ENCODE measurements at regions not wholly inside any gene's neighbourhood (a gene's known extent, or its start where the extent isn't known, plus 50 kb on each side); places are given as distances from the start of the nearest gene placed in this dataset.

- H3K36me3 ChIP-seq (ENCODE audit: low read length), result no peaks in the 10 kb centered on the region
- no peaks in the 10 kb centered on the region for H3F3A ChIP-seq (ENCODE audit: insufficient read depth)
- no peak overlapping the region for H2AFZ ChIP-seq (ENCODE audit: low read depth, low read length, severe bottlenecking)
- H3K9ac ChIP-seq (ENCODE audit: low read length), result no peak overlapping the region
- H3K27me3 ChIP-seq (ENCODE audit: low read length), result no peaks in the 10 kb centered on the region
- H3K9me3 ChIP-seq (ENCODE audit: insufficient read depth, low read length), result no peaks in the 10 kb centered on the region
- no peak overlapping the region for H3K4me2 ChIP-seq (ENCODE audit: low read depth, low read length, poor library complexity, severe bottlenecking)
- no peaks in the 10 kb centered on the region for H4K20me1 ChIP-seq (ENCODE audit: low read depth, low read length)
- no peak overlapping the region for H3K4me3 ChIP-seq (ENCODE audit: insufficient read depth, low read length, poor library complexity, severe bottlenecking)
- TF ChIP-seq CTCF (IDR thresholded peaks at IDR 0.05; ENCODE audit: insufficient read depth, low read length, poor library complexity, severe bottlenecking) (no peak), EZH2phosphoT487 (conservative IDR thresholded peaks at IDR 0.05; ENCODE audit: low read length) (no peak)
- H3K79me2 ChIP-seq (ENCODE audit: insufficient read depth, low read length), result no peaks in the 10 kb centered on the region
- H3K27ac ChIP-seq (ENCODE audit: low read depth, low read length), result no peak overlapping the region
- H3K9me2 ChIP-seq (replicated peaks; ENCODE audit: insufficient read depth, low read length), result no peaks in the 10 kb centered on the region
These were observed 245.8 kb downstream of the AACS start for GRCh38 chr12:125311050-125311449.

DNA sequence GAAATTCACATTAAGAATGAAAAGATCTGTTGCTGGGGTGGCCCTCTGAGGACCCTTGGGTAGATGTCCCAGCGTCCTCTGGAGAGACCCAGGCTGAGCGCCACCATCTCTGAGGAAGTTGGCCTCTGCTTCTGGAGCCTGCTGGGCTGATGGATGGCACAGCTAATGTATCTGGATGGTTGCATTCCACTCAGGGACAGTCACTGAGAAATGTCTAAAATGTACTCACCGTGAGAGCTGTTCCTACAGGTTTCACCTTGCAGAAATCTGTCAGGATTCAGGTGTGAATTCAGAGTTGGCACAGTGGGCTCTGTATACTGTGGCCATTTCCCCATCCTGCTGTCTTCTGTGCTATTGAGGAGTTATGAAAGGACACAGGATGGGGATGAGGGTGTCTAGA is 247.2 kb downstream of the AACS start:
- H3K4me2 ChIP-seq (ENCODE audit: low read depth, low read length, poor library complexity, severe bottlenecking), result no peak overlapping the region
- no peak overlapping the region for H3K9ac ChIP-seq (ENCODE audit: low read length)
- H3F3A ChIP-seq (ENCODE audit: insufficient read depth), result no peaks in the 10 kb centered on the region
- H3K27me3 ChIP-seq (ENCODE audit: low read length), result no peaks in the 10 kb centered on the region
- H3K79me2 ChIP-seq (ENCODE audit: insufficient read depth, low read length), result no peaks in the 10 kb centered on the region
- no peak overlapping the region for H3K4me3 ChIP-seq (ENCODE audit: insufficient read depth, low read length, poor library complexity, severe bottlenecking)
- H3K36me3 ChIP-seq (ENCODE audit: low read length), result no peaks in the 10 kb centered on the region
- H4K20me1 ChIP-seq (ENCODE audit: low read depth, low read length), result no peaks in the 10 kb centered on the region
- H3K27ac ChIP-seq (ENCODE audit: low read depth, low read length), result no peak overlapping the region
- no peaks in the 10 kb centered on the region for H3K9me2 ChIP-seq (replicated peaks; ENCODE audit: insufficient read depth, low read length)
- TF ChIP-seq CTCF (IDR thresholded peaks at IDR 0.05; ENCODE audit: insufficient read depth, low read length, poor library complexity, severe bottlenecking) (no peak), EZH2phosphoT487 (conservative IDR thresholded peaks at IDR 0.05; ENCODE audit: low read length) (no peak)
- H3K9me3 ChIP-seq (ENCODE audit: insufficient read depth, low read length), result no peaks in the 10 kb centered on the region
- H2AFZ ChIP-seq (ENCODE audit: low read depth, low read length, severe bottlenecking), result no peak overlapping the region

GRCh38 chr12:125314051-125314755 is 249.0 kb downstream of the AACS start:
- Histone ChIP-seq H3K4me3 (ENCODE audit: insufficient read depth, low read length, poor library complexity, severe bottlenecking) (no peak overlapping the region), H4K20me1 (ENCODE audit: low read depth, low read length) (no peaks in the 10 kb centered on the region), H3K79me2 (ENCODE audit: insufficient read depth, low read length) (no peaks in the 10 kb centered on the region), H3K9me3 (ENCODE audit: insufficient read depth, low read length) (no peaks in the 10 kb centered on the region), H2AFZ (ENCODE audit: low read depth, low read length, severe bottlenecking) (no peak overlapping the region), H3F3A (ENCODE audit: insufficient read depth) (no peaks in the 10 kb centered on the region), H3K27ac (ENCODE audit: low read depth, low read length) (no peak overlapping the region), H3K36me3 (ENCODE audit: low read length) (no peaks in the 10 kb centered on the region), H3K9me2 (replicated peaks; ENCODE audit: insufficient read depth, low read length) (no peaks in the 10 kb centered on the region), H3K4me2 (ENCODE audit: low read depth, low read length, poor library complexity, severe bottlenecking) (no peak overlapping the region), H3K9ac (ENCODE audit: low read length) (no peak overlapping the region), H3K27me3 (ENCODE audit: low read length) (no peaks in the 10 kb centered on the region)
- TF ChIP-seq CTCF (IDR thresholded peaks at IDR 0.05; ENCODE audit: insufficient read depth, low read length, poor library complexity, severe bottlenecking) (no peak), EZH2phosphoT487 (conservative IDR thresholded peaks at IDR 0.05; ENCODE audit: low read length) (no peak)
